ENCODE measurements at regions not wholly inside any gene's neighbourhood (a gene's known extent, or its start where the extent isn't known, plus 50 kb on each side); places are given as distances from the start of the nearest gene placed in this dataset.

- Mint-ChIP-seq H3K36me3 (ENCODE audit: low read depth) (no peaks in the 10 kb centered on the region), H3K4me3 (no peak overlapping the region), H3K27ac (no peak overlapping the region), H3K9me3 (no peaks in the 10 kb centered on the region), H3K4me1 (no peaks in the 10 kb centered on the region), H3K27me3 (peaks cover 6% of the 10 kb centered on the region)
- POLR2A ChIA-PET = no interaction called here
- CTCF ChIA-PET = no interaction called here
- no peak for DNase-seq
Measured at GRCh38 chr6:44572346-44572745, 184.8 kb downstream of the CDC5L start.

GRCh38 chr6:44575644-44576043 is 188.1 kb downstream of the CDC5L start:
- no peak for DNase-seq
- Mint-ChIP-seq H3K27me3 (peaks cover 10% of the 10 kb centered on the region), H3K9me3 (no peaks in the 10 kb centered on the region), H3K27ac (no peak overlapping the region), H3K4me3 (no peak overlapping the region), H3K4me1 (no peaks in the 10 kb centered on the region), H3K36me3 (ENCODE audit: low read depth) (no peaks in the 10 kb centered on the region)
- CTCF ChIA-PET = no interaction called here
- POLR2A ChIA-PET = no interaction called here

DNA sequence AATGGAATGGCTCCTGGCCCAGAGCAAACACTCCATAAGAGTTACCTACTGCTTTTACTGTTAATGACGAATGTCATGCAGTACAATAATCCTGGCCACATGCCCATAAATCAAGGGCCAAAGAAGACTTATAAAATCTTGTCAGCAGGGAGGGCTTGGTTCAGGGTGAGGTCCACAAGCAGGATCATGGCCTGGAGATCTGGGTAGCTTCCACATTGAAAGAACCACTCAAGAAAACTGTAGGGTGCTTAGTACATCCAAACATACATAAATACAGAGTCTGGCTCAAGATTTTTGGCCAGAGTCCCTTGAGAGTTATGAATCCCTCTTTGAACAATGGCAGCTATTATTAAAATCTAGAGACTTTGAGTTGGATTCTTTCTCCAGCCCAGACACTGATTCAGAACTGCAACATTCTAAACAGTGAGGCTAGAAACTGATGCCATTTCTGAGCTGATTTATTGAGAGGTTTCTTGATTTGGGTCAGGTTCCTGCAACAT is 188.7 kb downstream of the CDC5L start:
- H3K27ac Mint-ChIP-seq = no peak overlapping the region
- peaks cover 7% of the 10 kb centered on the region for H3K27me3 Mint-ChIP-seq

GRCh38 chr6:44580901-44581300 is 193.4 kb downstream of the CDC5L start:
- H3K4me3 Mint-ChIP-seq = no peak overlapping the region
- peaks cover 6% of the 10 kb centered on the region for H3K9me3 Mint-ChIP-seq
- H3K27me3 Mint-ChIP-seq = peaks cover 21% of the 10 kb centered on the region
- H3K4me1 Mint-ChIP-seq = no peaks in the 10 kb centered on the region
- DNase-seq = no peak
- CTCF ChIA-PET = no interaction called here
- H3K36me3 Mint-ChIP-seq (ENCODE audit: low read depth) = no peaks in the 10 kb centered on the region
- no peak overlapping the region for H3K27ac Mint-ChIP-seq
- POLR2A ChIA-PET = no interaction called here

More for the DNA sequence above, 188.7 kb downstream of the CDC5L start:
- CTCF ChIA-PET = no interaction called here
- Mint-ChIP-seq H3K9me3 (no peaks in the 10 kb centered on the region), H3K36me3 (ENCODE audit: low read depth) (no peaks in the 10 kb centered on the region), H3K4me1 (no peaks in the 10 kb centered on the region), H3K4me3 (no peak overlapping the region)
- no peak for DNase-seq
- POLR2A ChIA-PET = no interaction called here

DNA sequence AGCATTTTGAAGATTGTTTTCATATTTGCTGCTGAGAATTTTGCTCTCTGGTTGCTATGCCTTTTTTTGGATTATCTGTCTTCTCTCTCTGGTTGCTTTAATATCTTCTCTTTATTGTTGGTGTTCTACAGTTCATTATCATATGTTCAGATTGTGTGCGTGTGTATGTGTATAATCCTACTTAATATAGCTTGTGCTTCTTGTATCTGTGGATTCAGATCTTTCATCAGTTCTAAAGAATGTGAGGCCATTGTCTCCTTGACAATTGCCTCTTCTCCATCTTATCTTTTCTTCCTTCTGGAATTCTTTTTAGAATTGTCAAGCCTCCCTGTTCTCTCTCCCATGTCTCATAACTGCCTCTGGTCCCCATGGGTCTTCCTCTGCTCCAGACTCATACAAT is 195.4 kb downstream of the CDC5L start:
- H3K9me3 Mint-ChIP-seq = peaks cover 6% of the 10 kb centered on the region
- ChIA-PET CTCF (no interaction called here), POLR2A (no interaction called here)
- no peak overlapping the region for H3K27ac Mint-ChIP-seq
- H3K27me3 Mint-ChIP-seq = peaks cover 26% of the 10 kb centered on the region
- no peaks in the 10 kb centered on the region for H3K36me3 Mint-ChIP-seq (ENCODE audit: low read depth)
- H3K4me3 Mint-ChIP-seq = no peak overlapping the region
- no peaks in the 10 kb centered on the region for H3K4me1 Mint-ChIP-seq
- DNase-seq = no peak

GRCh38 chr6:44590471-44590870 is 203.0 kb downstream of the CDC5L start:
- no peak overlapping the region for H3K4me3 Mint-ChIP-seq
- peaks cover 8% of the 10 kb centered on the region for H3K4me1 Mint-ChIP-seq
- DNase-seq = no peak
- H3K27ac Mint-ChIP-seq = no peak overlapping the region
- ChIA-PET POLR2A (no interaction called here), CTCF (no interaction called here)
- peaks cover 20% of the 10 kb centered on the region for H3K27me3 Mint-ChIP-seq
- H3K36me3 Mint-ChIP-seq (ENCODE audit: low read depth) = no peaks in the 10 kb centered on the region
- no peaks in the 10 kb centered on the region for H3K9me3 Mint-ChIP-seq

DNA sequence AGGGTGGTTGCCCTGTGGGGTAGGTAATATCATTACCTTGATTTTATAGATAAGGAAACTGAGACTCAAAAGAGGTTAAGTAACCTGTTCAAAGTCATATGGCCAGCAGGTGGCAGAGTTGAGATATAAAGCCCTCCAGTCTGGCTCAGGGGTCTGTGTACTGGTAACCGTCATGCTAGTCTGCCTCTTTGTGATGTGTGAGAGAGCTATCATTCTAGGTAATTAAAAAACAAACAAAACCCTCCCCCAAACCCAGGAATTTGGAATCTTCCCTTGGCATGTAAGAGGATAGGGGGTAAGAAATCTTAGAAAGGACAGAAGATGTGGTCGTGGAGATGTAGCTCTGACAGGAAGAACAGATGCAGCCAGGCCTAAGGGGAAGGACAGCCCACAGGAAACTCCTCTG is 206.0 kb downstream of the CDC5L start:
- DNase-seq = peak; percentile 64
- no peak overlapping the region for H3K27ac Mint-ChIP-seq
- no peaks in the 10 kb centered on the region for H3K9me3 Mint-ChIP-seq

GRCh38 chr6:44594481-44594880 is 207.0 kb downstream of the CDC5L start:
- H3K4me1 Mint-ChIP-seq = peaks cover 8% of the 10 kb centered on the region
- ChIA-PET POLR2A (no interaction called here), CTCF (interaction anchor here (0.6 to 1.7 kb wide), 2 partner anchors 467 to 1328 kb away, joined by 3 to 5 read pairs; no protein-coding TSS in a partner anchor)

More for the DNA sequence above, 206.0 kb downstream of the CDC5L start:
- ChIA-PET POLR2A (no interaction called here), CTCF (interaction anchor here (1.2 to 3.2 kb wide), 4 partner anchors 8 to 1329 kb away, joined by 3 to 8 read pairs (median 4); no protein-coding TSS in a partner anchor)
- Mint-ChIP-seq H3K27me3 (peaks cover 8% of the 10 kb centered on the region), H3K4me3 (no peak overlapping the region), H3K4me1 (peaks cover 8% of the 10 kb centered on the region), H3K36me3 (ENCODE audit: low read depth) (no peaks in the 10 kb centered on the region)

DNA sequence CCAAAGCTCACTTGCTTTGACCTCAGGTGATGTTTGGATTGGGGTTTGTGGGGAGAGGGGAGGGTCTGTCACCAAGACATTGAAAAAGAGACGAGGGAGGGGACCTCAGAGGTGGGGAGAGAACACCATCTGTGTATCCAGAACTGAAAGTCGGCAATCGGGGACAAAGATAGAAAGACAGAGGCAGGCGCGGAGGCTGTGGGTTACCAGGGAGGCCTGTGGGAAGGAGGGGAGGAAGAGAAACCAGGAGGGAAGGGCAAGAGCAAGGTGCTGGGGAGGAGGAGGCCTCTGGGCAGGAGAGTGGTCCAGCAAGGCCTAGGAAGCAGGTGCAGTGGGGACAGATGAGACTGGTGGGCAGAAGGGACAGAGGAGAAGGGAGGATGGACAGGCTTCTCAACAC is 211.2 kb downstream of the CDC5L start:
- H3K36me3 Mint-ChIP-seq (ENCODE audit: low read depth) = no peaks in the 10 kb centered on the region
- no peak overlapping the region for H3K4me3 Mint-ChIP-seq
- peaks cover 4% of the 10 kb centered on the region for H3K4me1 Mint-ChIP-seq
- H3K9me3 Mint-ChIP-seq = no peaks in the 10 kb centered on the region
- no peaks in the 10 kb centered on the region for H3K27me3 Mint-ChIP-seq
- ChIA-PET CTCF (no interaction called here), POLR2A (no interaction called here)
- no peak for DNase-seq
- H3K27ac Mint-ChIP-seq = no peak overlapping the region

More at GRCh38 chr6:44594481-44594880, 207.0 kb downstream of the CDC5L start:
- no peak overlapping the region for H3K27ac Mint-ChIP-seq
- no peak overlapping the region for H3K4me3 Mint-ChIP-seq
- H3K27me3 Mint-ChIP-seq = peaks cover 3% of the 10 kb centered on the region
- no peak for DNase-seq
- H3K9me3 Mint-ChIP-seq = no peaks in the 10 kb centered on the region
- no peaks in the 10 kb centered on the region for H3K36me3 Mint-ChIP-seq (ENCODE audit: low read depth)

DNA sequence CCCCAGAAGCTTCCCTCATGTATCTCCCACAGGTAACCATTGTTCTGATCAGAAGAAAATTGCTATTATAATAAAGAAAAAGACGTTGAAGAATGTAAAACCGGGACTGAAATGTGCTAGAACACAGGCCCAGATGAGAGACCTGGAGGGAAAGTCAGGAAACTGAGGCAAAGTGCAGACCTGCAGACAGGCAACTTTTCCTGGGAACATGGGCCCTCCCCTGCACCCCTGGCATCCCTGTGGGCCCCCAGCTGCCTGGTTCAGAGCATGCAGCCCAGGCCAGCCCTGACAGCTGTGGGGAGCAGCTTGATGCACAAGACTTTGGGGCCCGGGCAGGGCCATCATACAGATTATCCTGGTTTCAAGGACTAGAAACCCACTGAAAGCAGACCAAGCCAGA is 212.2 kb downstream of the CDC5L start:
- no peak for DNase-seq
- CTCF ChIA-PET = no interaction called here
- Mint-ChIP-seq H3K27ac (no peak overlapping the region), H3K4me1 (no peaks in the 10 kb centered on the region), H3K9me3 (no peaks in the 10 kb centered on the region), H3K27me3 (no peaks in the 10 kb centered on the region), H3K4me3 (no peak overlapping the region), H3K36me3 (ENCODE audit: low read depth) (no peaks in the 10 kb centered on the region)
- POLR2A ChIA-PET = no interaction called here

DNA sequence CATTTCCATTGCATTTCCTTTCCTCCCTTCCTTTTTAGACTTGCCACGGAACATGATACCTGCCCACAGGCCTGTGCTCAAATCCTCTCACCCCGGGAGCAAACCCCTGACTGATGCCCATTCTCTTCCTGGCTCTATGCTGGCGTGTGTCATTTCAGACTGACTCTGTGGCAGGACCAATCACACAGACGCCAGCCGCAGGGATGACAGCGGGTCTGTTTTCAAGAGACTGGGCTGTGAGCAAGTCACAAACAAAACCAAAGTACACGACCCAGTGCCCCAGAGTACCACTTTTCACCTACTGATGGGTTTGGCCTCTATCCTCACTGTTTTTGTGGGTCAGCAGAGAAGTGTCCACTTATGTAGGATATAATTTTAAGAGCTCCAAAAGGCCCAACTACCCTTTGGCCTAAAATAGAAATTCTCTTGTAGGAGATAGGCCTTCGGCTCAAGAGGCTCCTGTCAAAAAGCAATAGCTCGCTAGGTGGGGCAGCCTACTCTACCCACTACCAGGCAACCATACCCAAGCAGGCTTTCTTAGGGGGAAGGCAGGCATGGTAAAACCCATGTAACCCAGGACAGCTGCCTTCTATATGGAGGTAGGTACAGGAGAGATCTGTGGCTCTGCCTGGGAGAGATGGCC is 215.7 kb downstream of the CDC5L start:
- no peaks in the 10 kb centered on the region for H3K27me3 Mint-ChIP-seq
- ChIA-PET CTCF (no interaction called here), POLR2A (no interaction called here)
- no peak for DNase-seq
- H3K27ac Mint-ChIP-seq = no peak overlapping the region
- no peaks in the 10 kb centered on the region for H3K4me1 Mint-ChIP-seq
- no peak overlapping the region for H3K4me3 Mint-ChIP-seq
- peaks cover 1% of the 10 kb centered on the region for H3K9me3 Mint-ChIP-seq
- no peaks in the 10 kb centered on the region for H3K36me3 Mint-ChIP-seq (ENCODE audit: low read depth)

DNA sequence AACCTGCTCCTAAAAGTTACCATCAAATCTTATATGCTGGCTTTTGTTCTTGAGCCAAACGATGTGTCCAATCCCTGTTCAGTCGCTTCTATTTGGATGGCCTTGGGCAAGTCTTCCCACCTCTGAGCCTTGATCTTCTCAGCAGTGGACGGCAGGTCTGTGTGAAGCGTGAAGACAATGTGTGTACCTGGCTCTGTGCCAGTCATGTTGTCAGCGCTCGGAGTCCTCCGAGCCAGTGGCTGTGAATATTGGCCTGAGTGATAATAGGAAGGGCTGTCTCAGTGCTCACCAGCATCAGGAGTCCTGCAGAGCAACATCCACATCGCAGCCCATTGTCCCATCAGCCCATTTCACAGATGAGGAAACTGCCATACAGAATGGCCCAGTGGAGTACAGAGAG is 219.0 kb downstream of the CDC5L start:
- Mint-ChIP-seq H3K4me1 (no peaks in the 10 kb centered on the region), H3K27ac (no peak overlapping the region), H3K9me3 (peaks cover 1% of the 10 kb centered on the region), H3K36me3 (ENCODE audit: low read depth) (no peaks in the 10 kb centered on the region), H3K4me3 (no peak overlapping the region), H3K27me3 (no peaks in the 10 kb centered on the region)
- ChIA-PET CTCF (no interaction called here), POLR2A (no interaction called here)
- DNase-seq = no peak

GRCh38 chr6:44606976-44607375 is 219.5 kb downstream of the CDC5L start:
- ChIA-PET POLR2A (no interaction called here), CTCF (no interaction called here)
- no peak for DNase-seq
- Mint-ChIP-seq H3K36me3 (ENCODE audit: low read depth) (no peaks in the 10 kb centered on the region), H3K9me3 (peaks cover 1% of the 10 kb centered on the region), H3K27ac (no peak overlapping the region), H3K4me3 (no peak overlapping the region), H3K27me3 (no peaks in the 10 kb centered on the region), H3K4me1 (no peaks in the 10 kb centered on the region)

DNA sequence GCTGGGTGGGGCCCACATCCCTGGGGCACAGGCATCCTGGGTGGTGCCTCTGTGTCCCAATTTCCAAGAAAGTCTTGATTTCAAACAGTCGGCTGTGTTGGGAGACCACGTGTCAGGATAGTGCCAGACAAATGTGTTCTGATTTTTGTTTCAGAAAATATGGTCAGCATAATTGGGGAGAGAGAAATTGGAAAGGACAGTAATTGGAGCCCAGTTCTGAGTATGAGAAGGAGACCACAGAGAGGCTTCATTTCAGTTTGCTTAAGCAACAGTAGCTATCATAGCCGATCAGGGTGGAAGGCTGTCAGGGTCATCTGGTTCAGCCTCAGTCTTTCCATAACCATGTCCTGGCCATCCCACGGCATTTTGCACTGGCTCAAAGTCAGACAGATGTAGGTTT is 220.7 kb downstream of the CDC5L start:
- ChIA-PET POLR2A (no interaction called here), CTCF (no interaction called here)
- DNase-seq = no peak
- Mint-ChIP-seq H3K36me3 (ENCODE audit: low read depth) (no peaks in the 10 kb centered on the region), H3K4me1 (no peaks in the 10 kb centered on the region), H3K27me3 (no peaks in the 10 kb centered on the region), H3K9me3 (peaks cover 1% of the 10 kb centered on the region), H3K4me3 (no peak overlapping the region), H3K27ac (no peak overlapping the region)

Measured in activated CD4-positive, alpha-beta memory T cell treated with anti-CD3 and anti-CD28 coated beads, Interleukin-2, amount 10 ng/mL, durations not matched to agents 7 days and 5 days (primary cell).